WTC11 (cell line): ENCODE measurements at regions not wholly inside any gene's neighbourhood (a gene's known extent, or its start where the extent isn't known, plus 50 kb on each side); places are given as distances from the start of the nearest gene placed in this dataset.

Source experiments
- ATF6 ChIP-seq: sonication (generic); formaldehyde crosslinking; IDR thresholded peaks from 2 replicates; pipeline ENCODE4 v1.8.1; 2023; ENCODE audit warnings: mild to moderate bottlenecking, missing genetic modification reagents
- CREB1 ChIP-seq: sonication (generic); formaldehyde crosslinking; IDR thresholded peaks from 2 replicates; pipeline ENCODE4 v1.8.0; 2023; ENCODE audit warnings: mild to moderate bottlenecking, missing genetic modification reagents
- CTCF ChIP-seq: fragments of 200-600 bp; IDR thresholded peaks from 2 replicates; pipeline ENCODE4 v1.8.0; 2022; ENCODE audit warnings: antibody characterized with exemption
- ESRRA ChIP-seq: sonication (generic); formaldehyde crosslinking; IDR thresholded peaks from 2 replicates; pipeline ENCODE4 v1.8.1; 2022; ENCODE audit warnings: mild to moderate bottlenecking, missing genetic modification reagents, borderline replicate concordance
- FOXP4 ChIP-seq: sonication (generic); formaldehyde crosslinking; IDR thresholded peaks from 2 replicates; pipeline ENCODE4 v1.8.0; 2022; ENCODE audit warnings: mild to moderate bottlenecking, missing genetic modification reagents
- NFYB ChIP-seq: sonication (generic); formaldehyde crosslinking; conservative IDR thresholded peaks from 2 replicates; pipeline ENCODE4 v1.8.0; 2022; ENCODE audit warnings: low read depth, missing genetic modification reagents
- TEAD4 ChIP-seq: sonication (generic); formaldehyde crosslinking; IDR thresholded peaks from 2 replicates; pipeline ENCODE4 v1.8.0; 2022; ENCODE audit warnings: mild to moderate bottlenecking, missing genetic modification reagents
- ZNF512 ChIP-seq: sonication (generic); formaldehyde crosslinking; IDR thresholded peaks from 2 replicates; pipeline ENCODE4 v1.8.1; 2022; ENCODE audit warnings: missing genetic modification reagents, borderline replicate concordance
- TF ChIP-seq, protein P1 (sequence below): sonication (generic); formaldehyde crosslinking; IDR thresholded peaks from 2 replicates; pipeline ENCODE4 v1.8.0; 2022; ENCODE audit warnings: missing genetic modification reagents
- TF ChIP-seq, protein P2 (sequence below): sonication (generic); formaldehyde crosslinking; conservative IDR thresholded peaks from 2 replicates; pipeline ENCODE4 v1.8.1; 2022; ENCODE audit warnings: mild to moderate bottlenecking, missing genetic modification reagents

GRCh38 chr10:117755659-117756014 lies 213.1 kb downstream of the EMX2 start:
- TF ChIP-seq CTCF (no peak), ZNF512 (CRISPR knock-in tag) (no peak), ATF6 (CRISPR knock-in tag) (no peak), FOXP4 (CRISPR knock-in tag) (no peak), TEAD4 (CRISPR knock-in tag) (no peak), NFYB (CRISPR knock-in tag) (no peak), ESRRA (CRISPR knock-in tag) (no peak), CREB1 (CRISPR knock-in tag) (no peak)
- TF ChIP-seq, protein P1, sequence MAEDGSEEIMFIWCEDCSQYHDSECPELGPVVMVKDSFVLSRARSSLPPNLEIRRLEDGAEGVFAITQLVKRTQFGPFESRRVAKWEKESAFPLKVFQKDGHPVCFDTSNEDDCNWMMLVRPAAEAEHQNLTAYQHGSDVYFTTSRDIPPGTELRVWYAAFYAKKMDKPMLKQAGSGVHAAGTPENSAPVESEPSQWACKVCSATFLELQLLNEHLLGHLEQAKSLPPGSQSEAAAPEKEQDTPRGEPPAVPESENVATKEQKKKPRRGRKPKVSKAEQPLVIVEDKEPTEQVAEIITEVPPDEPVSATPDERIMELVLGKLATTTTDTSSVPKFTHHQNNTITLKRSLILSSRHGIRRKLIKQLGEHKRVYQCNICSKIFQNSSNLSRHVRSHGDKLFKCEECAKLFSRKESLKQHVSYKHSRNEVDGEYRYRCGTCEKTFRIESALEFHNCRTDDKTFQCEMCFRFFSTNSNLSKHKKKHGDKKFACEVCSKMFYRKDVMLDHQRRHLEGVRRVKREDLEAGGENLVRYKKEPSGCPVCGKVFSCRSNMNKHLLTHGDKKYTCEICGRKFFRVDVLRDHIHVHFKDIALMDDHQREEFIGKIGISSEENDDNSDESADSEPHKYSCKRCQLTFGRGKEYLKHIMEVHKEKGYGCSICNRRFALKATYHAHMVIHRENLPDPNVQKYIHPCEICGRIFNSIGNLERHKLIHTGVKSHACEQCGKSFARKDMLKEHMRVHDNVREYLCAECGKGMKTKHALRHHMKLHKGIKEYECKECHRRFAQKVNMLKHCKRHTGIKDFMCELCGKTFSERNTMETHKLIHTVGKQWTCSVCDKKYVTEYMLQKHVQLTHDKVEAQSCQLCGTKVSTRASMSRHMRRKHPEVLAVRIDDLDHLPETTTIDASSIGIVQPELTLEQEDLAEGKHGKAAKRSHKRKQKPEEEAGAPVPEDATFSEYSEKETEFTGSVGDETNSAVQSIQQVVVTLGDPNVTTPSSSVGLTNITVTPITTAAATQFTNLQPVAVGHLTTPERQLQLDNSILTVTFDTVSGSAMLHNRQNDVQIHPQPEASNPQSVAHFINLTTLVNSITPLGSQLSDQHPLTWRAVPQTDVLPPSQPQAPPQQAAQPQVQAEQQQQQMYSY (CRISPR knock-in tag), result no peak
- TF ChIP-seq, protein P2, sequence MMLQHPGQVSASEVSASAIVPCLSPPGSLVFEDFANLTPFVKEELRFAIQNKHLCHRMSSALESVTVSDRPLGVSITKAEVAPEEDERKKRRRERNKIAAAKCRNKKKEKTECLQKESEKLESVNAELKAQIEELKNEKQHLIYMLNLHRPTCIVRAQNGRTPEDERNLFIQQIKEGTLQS (CRISPR knock-in tag), result no peak
